GM12878 (cell line): ENCODE measurements at regions not wholly inside any gene's neighbourhood (a gene's known extent, or its start where the extent isn't known, plus 50 kb on each side); places are given as distances from the start of the nearest gene placed in this dataset.

Experiments used
- ATAC-seq: fragments of 200-7000 bp; cut with Tn5 transposase; 3 replicates; pipeline ENCODE4 v1.9.1; 2020; ENCODE audit warnings: mild to moderate bottlenecking, moderate library complexity
- BruUV-seq: library from RNA; stranded (reverse); fragments of 400-500 nt; replicated peaks from 2 replicates; lab custom pipeline; 2021; lab: Mats Ljungman, UMichigan
- CTCF ChIA-PET: fragments of 300-600 bp; sonication (Branson Sonifier 250); formaldehyde crosslinking; extraction: SDS; loops from one replicate; lab custom pipeline; 2021; ENCODE audit warnings: inconsistent platforms; lab: Yijun Ruan, JAX
- POLR2A ChIA-PET: fragments of 350-600 bp; formaldehyde crosslinking; extraction: SDS; loops from one replicate; lab custom pipeline; 2021; ENCODE audit warnings: inconsistent platforms; lab: Charles Lee
- RAD21 ChIA-PET: fragments of 300-600 bp; sonication (Branson Sonifier 250); formaldehyde crosslinking; loops from one replicate; lab custom pipeline; 2023; ENCODE audit warnings: antibody characterized with exemption; ENCODE audit not compliant: unreplicated experiment; lab: Charles Lee
- SMC1A ChIA-PET: fragments of 300-600 bp; sonication (Branson Sonifier 250); formaldehyde crosslinking; loops from one replicate; lab custom pipeline; 2023; ENCODE audit not compliant: unreplicated experiment, uncharacterized antibody; lab: Charles Lee
- DNase-seq: peaks from one replicate; pipeline ENCODE4 v3.0.0-alpha.2; 2011; ENCODE audit warnings: low read depth, low spot score
- FAIRE-seq: peaks from 3 replicates; lab custom pipeline; 2011; peaks lifted over from hg19 to GRCh38; lab: Jason Lieb, UNC
- H2AFZ ChIP-seq: 2 replicates; pipeline ENCODE4 v1.6.0; 2011; ENCODE audit warnings: low read depth, low read length, control low read depth; ENCODE audit not compliant: control insufficient read depth
- H3K27ac ChIP-seq: 2 replicates; pipeline ENCODE4 v1.5.1; 2011; ENCODE audit warnings: control low read depth; ENCODE audit not compliant: control insufficient read depth, insufficient read depth
- H3K27me3 ChIP-seq, 2 experiments: replicated peaks in 1 of 2; 2 replicates each; pipeline versions ENCODE4 v1.6.0 to v1.6.1; 2011; ENCODE audit warnings: low read length in 1 of 2; ENCODE audit not compliant: control insufficient read depth in 2 of 2, insufficient read depth in 2 of 2
- H3K36me3 ChIP-seq, 2 experiments: 2 replicates each; pipeline ENCODE4 v1.5.1; 2011; ENCODE audit warnings: low read length in 1 of 2; ENCODE audit not compliant: control insufficient read depth in 2 of 2, insufficient read depth in 2 of 2
- H3K4me1 ChIP-seq: 2 replicates; pipeline ENCODE4 v1.6.1; 2011; ENCODE audit warnings: mild to moderate bottlenecking, low read length, moderate library complexity, mixed read lengths; ENCODE audit not compliant: control insufficient read depth, insufficient read depth
- H3K4me2 ChIP-seq: 2 replicates; pipeline ENCODE4 v1.6.0; 2011; ENCODE audit warnings: control low read depth; ENCODE audit not compliant: control insufficient read depth, insufficient read depth
- H3K4me3 ChIP-seq: fragments of 200-600 bp; sonication (generic); 2 replicates; pipeline ENCODE4 v1.5.1; 2016
- H3K79me2 ChIP-seq: 2 replicates; pipeline ENCODE4 v1.6.0; 2011; ENCODE audit warnings: low read length; ENCODE audit not compliant: control insufficient read depth, insufficient read depth
- H3K9ac ChIP-seq: 2 replicates; pipeline ENCODE4 v1.8.0; 2011; ENCODE audit warnings: low read length, control low read depth, mixed read lengths; ENCODE audit not compliant: control insufficient read depth, insufficient read depth
- H3K9me3 ChIP-seq: replicated peaks from 3 replicates; pipeline ENCODE4 v1.5.1; 2011; ENCODE audit warnings: mild to moderate bottlenecking, low read length; ENCODE audit not compliant: control insufficient read depth, insufficient read depth
- H4K20me1 ChIP-seq: 2 replicates; pipeline ENCODE4 v1.6.0; 2011; ENCODE audit not compliant: control insufficient read depth, insufficient read depth
- BACH1 ChIP-seq: fragments of 450-650 bp; IDR thresholded peaks from 2 replicates; pipeline ENCODE4 v1.6.1; 2017; ENCODE audit warnings: mild to moderate bottlenecking, borderline replicate concordance
- EED ChIP-seq: sonication (generic); IDR thresholded peaks from 2 replicates; pipeline ENCODE4 v1.6.1; 2016; ENCODE audit warnings: antibody characterized with exemption, low read depth
- FOXM1 ChIP-seq: IDR thresholded peaks from 2 replicates; pipeline ENCODE4 v1.6.1; 2012; ENCODE audit warnings: low read depth, mild to moderate bottlenecking, inconsistent platforms, low read length, moderate library complexity
- LARP7 ChIP-seq: fragments of 450-650 bp; IDR thresholded peaks from 2 replicates; pipeline ENCODE4 v1.6.1; 2017; ENCODE audit warnings: mild to moderate bottlenecking
- MXI1 ChIP-seq: fragments of 150-350 bp; IDR thresholded peaks from 2 replicates; pipeline ENCODE4 v1.6.1; 2011; ENCODE audit warnings: low read depth, mild to moderate bottlenecking, inconsistent platforms, low read length, improper control_type of control experiment
- PAX5 ChIP-seq: IDR thresholded peaks from 2 replicates; pipeline ENCODE4 v1.6.1; 2011; ENCODE audit warnings: low read depth, low read length, borderline replicate concordance
- PKNOX1 ChIP-seq: fragments of 450-650 bp; IDR thresholded peaks from 2 replicates; pipeline ENCODE4 v1.6.1; 2016; ENCODE audit warnings: mild to moderate bottlenecking
- SIX5 ChIP-seq: IDR thresholded peaks from 2 replicates; pipeline ENCODE4 v1.6.1; 2011; ENCODE audit warnings: mild to moderate bottlenecking, low read depth, low read length, moderate library complexity; ENCODE audit not compliant: severe bottlenecking
- SREBF1 ChIP-seq: IDR thresholded peaks from 2 replicates; pipeline ENCODE4 v1.6.1; 2012; ENCODE audit warnings: mild to moderate bottlenecking, low read length
- SREBF2 ChIP-seq: IDR thresholded peaks from 2 replicates; pipeline ENCODE4 v1.6.1; 2012; ENCODE audit warnings: mild to moderate bottlenecking, low read length
- SUPT20H ChIP-seq: IDR thresholded peaks from 2 replicates; pipeline ENCODE4 v1.6.1; 2011; ENCODE audit warnings: low read depth, mild to moderate bottlenecking, low read length, moderate library complexity, borderline replicate concordance; ENCODE audit not compliant: control insufficient read depth
- whole genome bisulfite sequencing: methylation state at CpG from one replicate; pipeline ENCODE4 v1.1.6; 2016; ENCODE audit warnings: low lambda C conversion rate; ENCODE audit not compliant: insufficient replicate concordance, insufficient coverage; ENCODE audit errors: missing lambda C conversion rate; 5-methylcytosine and 5-hydroxymethylcytosine counted together
- in situ Hi-C: fragments of 300-500 bp; cut with MboI; formaldehyde crosslinking; loops from 9 replicates; pipeline ENCODE4 v1.14.3; 2018; ENCODE audit warnings: mixed read lengths
- intact Hi-C: fragments of 100-400 bp; cut with micrococcal nuclease; formaldehyde crosslinking; loops from one replicate; pipeline ENCODE4 v1.14.2; 2022; ENCODE audit not compliant: unreplicated experiment
- TF ChIP-seq, protein P1 (sequence below): fragments of 150-350 bp; IDR thresholded peaks from 2 replicates; pipeline ENCODE4 v1.6.1; 2016; ENCODE audit warnings: low read depth, low read length
- TF ChIP-seq, protein P2 (sequence below): IDR thresholded peaks from 2 replicates; pipeline ENCODE4 v1.6.1; 2011; ENCODE audit warnings: borderline replicate concordance, low read depth, mild to moderate bottlenecking, moderate library complexity, low read length; ENCODE audit not compliant: insufficient read depth, poor library complexity, severe bottlenecking
- TF ChIP-seq, protein P3 (sequence below), 3 experiments: IDR thresholded peaks in 2 of 3; conservative IDR thresholded peaks in 1 of 3; 2 replicates each; pipeline ENCODE4 v1.5.1; 2011; ENCODE audit warnings: low read depth in 3 of 3, low read length in 3 of 3, mild to moderate bottlenecking in 3 of 3, control low read depth in 2 of 3, moderate library complexity in 2 of 3, inconsistent platforms in 1 of 3, mixed read lengths in 1 of 3; ENCODE audit not compliant: control insufficient read depth in 2 of 3, insufficient read depth in 1 of 3; ENCODE audit errors: extremely low read depth in 1 of 3

GRCh38 chr1:14260480-14260879 lies 338.0 kb upstream of the KAZN start (continued):
- TF ChIP-seq, protein P1, sequence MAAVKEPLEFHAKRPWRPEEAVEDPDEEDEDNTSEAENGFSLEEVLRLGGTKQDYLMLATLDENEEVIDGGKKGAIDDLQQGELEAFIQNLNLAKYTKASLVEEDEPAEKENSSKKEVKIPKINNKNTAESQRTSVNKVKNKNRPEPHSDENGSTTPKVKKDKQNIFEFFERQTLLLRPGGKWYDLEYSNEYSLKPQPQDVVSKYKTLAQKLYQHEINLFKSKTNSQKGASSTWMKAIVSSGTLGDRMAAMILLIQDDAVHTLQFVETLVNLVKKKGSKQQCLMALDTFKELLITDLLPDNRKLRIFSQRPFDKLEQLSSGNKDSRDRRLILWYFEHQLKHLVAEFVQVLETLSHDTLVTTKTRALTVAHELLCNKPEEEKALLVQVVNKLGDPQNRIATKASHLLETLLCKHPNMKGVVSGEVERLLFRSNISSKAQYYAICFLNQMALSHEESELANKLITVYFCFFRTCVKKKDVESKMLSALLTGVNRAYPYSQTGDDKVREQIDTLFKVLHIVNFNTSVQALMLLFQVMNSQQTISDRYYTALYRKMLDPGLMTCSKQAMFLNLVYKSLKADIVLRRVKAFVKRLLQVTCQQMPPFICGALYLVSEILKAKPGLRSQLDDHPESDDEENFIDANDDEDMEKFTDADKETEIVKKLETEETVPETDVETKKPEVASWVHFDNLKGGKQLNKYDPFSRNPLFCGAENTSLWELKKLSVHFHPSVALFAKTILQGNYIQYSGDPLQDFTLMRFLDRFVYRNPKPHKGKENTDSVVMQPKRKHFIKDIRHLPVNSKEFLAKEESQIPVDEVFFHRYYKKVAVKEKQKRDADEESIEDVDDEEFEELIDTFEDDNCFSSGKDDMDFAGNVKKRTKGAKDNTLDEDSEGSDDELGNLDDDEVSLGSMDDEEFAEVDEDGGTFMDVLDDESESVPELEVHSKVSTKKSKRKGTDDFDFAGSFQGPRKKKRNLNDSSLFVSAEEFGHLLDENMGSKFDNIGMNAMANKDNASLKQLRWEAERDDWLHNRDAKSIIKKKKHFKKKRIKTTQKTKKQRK: no peak
- no peak for TF ChIP-seq EED
- TF ChIP-seq SUPT20H: no peak
- no peak for TF ChIP-seq LARP7

DNA sequence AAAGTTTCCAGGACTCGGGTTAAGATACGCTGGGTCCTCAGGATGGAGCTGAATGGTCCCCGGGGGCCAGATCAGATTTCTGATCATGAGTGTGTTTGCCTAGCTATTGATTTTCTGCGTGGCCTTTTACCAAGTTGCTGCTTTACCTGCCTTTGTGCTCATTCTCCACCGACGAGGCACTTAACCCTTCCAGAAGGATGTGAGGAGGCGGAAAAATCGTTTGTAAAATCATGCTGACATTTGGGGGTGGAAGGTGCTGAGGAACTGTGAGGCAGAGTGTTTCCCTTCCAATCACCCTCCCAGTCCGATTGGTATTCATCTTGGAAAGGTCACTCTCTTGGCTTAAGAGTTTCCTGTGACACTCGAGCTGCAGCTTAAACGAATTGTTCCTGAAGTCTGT lies 337.1 kb upstream of the KAZN start:
- BruUV-seq: no TSS peak
- Histone ChIP-seq H3K4me1 (no peaks in the 10 kb centered on the region), H3K27ac (no peak overlapping the region), H3K9ac (no peak overlapping the region), H3K79me2 (no peaks in the 10 kb centered on the region), H4K20me1 (no peaks in the 10 kb centered on the region), H2AFZ (no peak overlapping the region), H3K4me2 (no peak overlapping the region), H3K36me3 (no peaks in the 10 kb centered on the region), H3K4me3 (no peak overlapping the region), H3K9me3 (no peaks in the 10 kb centered on the region), H3K27me3 (no peaks in the 10 kb centered on the region)
- FAIRE-seq (no peak), ATAC-seq (no peak), DNase-seq (no peak)
- WGBS: 23% methylated on average over 11 of the region's 11 CpGs
- in situ Hi-C loops (no loop called here), intact Hi-C loops (no loop called here)
- POLR2A ChIA-PET: no interaction called here
- SMC1A ChIA-PET: no interaction called here
- RAD21 ChIA-PET: no interaction called here
- CTCF ChIA-PET: no interaction called here
- TF ChIP-seq PKNOX1 (no peak), PAX5 (no peak), SREBF1 (no peak), SREBF2 (no peak), BACH1 (no peak), FOXM1 (no peak), MXI1 (no peak), SIX5 (no peak)
- TF ChIP-seq, protein P2, sequence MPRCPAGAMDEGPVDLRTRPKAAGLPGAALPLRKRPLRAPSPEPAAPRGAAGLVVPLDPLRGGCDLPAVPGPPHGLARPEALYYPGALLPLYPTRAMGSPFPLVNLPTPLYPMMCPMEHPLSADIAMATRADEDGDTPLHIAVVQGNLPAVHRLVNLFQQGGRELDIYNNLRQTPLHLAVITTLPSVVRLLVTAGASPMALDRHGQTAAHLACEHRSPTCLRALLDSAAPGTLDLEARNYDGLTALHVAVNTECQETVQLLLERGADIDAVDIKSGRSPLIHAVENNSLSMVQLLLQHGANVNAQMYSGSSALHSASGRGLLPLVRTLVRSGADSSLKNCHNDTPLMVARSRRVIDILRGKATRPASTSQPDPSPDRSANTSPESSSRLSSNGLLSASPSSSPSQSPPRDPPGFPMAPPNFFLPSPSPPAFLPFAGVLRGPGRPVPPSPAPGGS: no peak
- TF ChIP-seq, protein P3, sequence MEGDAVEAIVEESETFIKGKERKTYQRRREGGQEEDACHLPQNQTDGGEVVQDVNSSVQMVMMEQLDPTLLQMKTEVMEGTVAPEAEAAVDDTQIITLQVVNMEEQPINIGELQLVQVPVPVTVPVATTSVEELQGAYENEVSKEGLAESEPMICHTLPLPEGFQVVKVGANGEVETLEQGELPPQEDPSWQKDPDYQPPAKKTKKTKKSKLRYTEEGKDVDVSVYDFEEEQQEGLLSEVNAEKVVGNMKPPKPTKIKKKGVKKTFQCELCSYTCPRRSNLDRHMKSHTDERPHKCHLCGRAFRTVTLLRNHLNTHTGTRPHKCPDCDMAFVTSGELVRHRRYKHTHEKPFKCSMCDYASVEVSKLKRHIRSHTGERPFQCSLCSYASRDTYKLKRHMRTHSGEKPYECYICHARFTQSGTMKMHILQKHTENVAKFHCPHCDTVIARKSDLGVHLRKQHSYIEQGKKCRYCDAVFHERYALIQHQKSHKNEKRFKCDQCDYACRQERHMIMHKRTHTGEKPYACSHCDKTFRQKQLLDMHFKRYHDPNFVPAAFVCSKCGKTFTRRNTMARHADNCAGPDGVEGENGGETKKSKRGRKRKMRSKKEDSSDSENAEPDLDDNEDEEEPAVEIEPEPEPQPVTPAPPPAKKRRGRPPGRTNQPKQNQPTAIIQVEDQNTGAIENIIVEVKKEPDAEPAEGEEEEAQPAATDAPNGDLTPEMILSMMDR (IDR thresholded peaks at IDR 0.05 in 2 of 3, conservative IDR thresholded peaks at IDR 0.05 in 1 of 3; ENCODE audit: control insufficient read depth in 2 of 3, extremely low read depth in 1 of 3, insufficient read depth in 1 of 3, low read depth in 3 of 3, low read length in 3 of 3): no peak
